A172 (cell line): ENCODE measurements at regions not wholly inside any gene's neighbourhood (a gene's known extent, or its start where the extent isn't known, plus 50 kb on each side); places are given as distances from the start of the nearest gene placed in this dataset.
"Not testable (repeated sequence)": the region's sequence is repeated elsewhere in the genome, so short reads cannot be mapped to it uniquely, and the experiment has no call there.

Source experiments
- DNase-seq: peaks from one replicate; pipeline ENCODE4 v3.0.0-alpha.2; 2015; ENCODE audit warnings: low spot score

GRCh38 chr2:7846607-7847006 is 835.2 kb upstream of the ID2 start:
- DNase-seq: no peak

- DNase-seq: no peak
Measured at GRCh38 chr2:7847321-7847720, 834.5 kb upstream of the ID2 start.

- DNase-seq: no peak
Measured at GRCh38 chr2:7849027-7849426, 832.8 kb upstream of the ID2 start.

- no peak for DNase-seq
Measured at GRCh38 chr2:7849531-7849930, 832.3 kb upstream of the ID2 start.

GRCh38 chr2:7852546-7852945 is 829.3 kb upstream of the ID2 start:
- no peak for DNase-seq

GRCh38 chr2:7857904-7858303 is 824.0 kb upstream of the ID2 start:
- no peak for DNase-seq

GRCh38 chr2:7858624-7859023 is 823.2 kb upstream of the ID2 start:
- DNase-seq: no peak

- DNase-seq: no peak
Measured at GRCh38 chr2:7860693-7861092, 821.2 kb upstream of the ID2 start.

- no peak for DNase-seq
Measured at GRCh38 chr2:7861910-7862702, 819.8 kb upstream of the ID2 start.

GRCh38 chr2:7866104-7866503 is 815.8 kb upstream of the ID2 start:
- DNase-seq: no peak

GRCh38 chr2:7866825-7867224 is 815.0 kb upstream of the ID2 start:
- no peak for DNase-seq

GRCh38 chr2:7867867-7868266 is 814.0 kb upstream of the ID2 start:
- DNase-seq: no peak

- no peak for DNase-seq
Measured at GRCh38 chr2:7868836-7869235, 813.0 kb upstream of the ID2 start.

- DNase-seq: not testable (repeated sequence)
Measured at GRCh38 chr2:7876445-7876844, 805.4 kb upstream of the ID2 start.

GRCh38 chr2:7878266-7878665 is 803.6 kb upstream of the ID2 start:
- DNase-seq: not testable (repeated sequence)

GRCh38 chr2:7878786-7879482 is 802.9 kb upstream of the ID2 start:
- DNase-seq: no peak

GRCh38 chr2:7879483-7879835 is 802.4 kb upstream of the ID2 start:
- DNase-seq: no peak

- no peak for DNase-seq
Measured at GRCh38 chr2:7880126-7880525, 801.7 kb upstream of the ID2 start.

- no peak for DNase-seq
Measured at GRCh38 chr2:7880566-7880965, 801.3 kb upstream of the ID2 start.

- no peak for DNase-seq
Measured at GRCh38 chr2:7881063-7881462, 800.8 kb upstream of the ID2 start.

- DNase-seq: no peak
Measured at GRCh38 chr2:7881466-7881865, 800.4 kb upstream of the ID2 start.

- no peak for DNase-seq
Measured at GRCh38 chr2:7882296-7882695, 799.6 kb upstream of the ID2 start.

GRCh38 chr2:7884338-7884737 is 797.5 kb upstream of the ID2 start:
- DNase-seq: no peak

GRCh38 chr2:7886666-7887065 is 795.2 kb upstream of the ID2 start:
- no peak for DNase-seq
